RCC 7860 (cell line): ENCODE measurements at regions not wholly inside any gene's neighbourhood (a gene's known extent, or its start where the extent isn't known, plus 50 kb on each side); places are given as distances from the start of the nearest gene placed in this dataset.

Source experiments
- DNase-seq: peaks from one replicate; pipeline ENCODE4 v3.0.0-alpha.2; 2015; ENCODE audit warnings: low spot score
- FAIRE-seq: peaks from 2 replicates; lab custom pipeline; 2012; peaks lifted over from hg19 to GRCh38; lab: Jason Lieb, UNC

- DNase-seq (no peak), FAIRE-seq (no peak)
Measured at GRCh38 chr11:37040921-37041320, 442.9 kb upstream of the RAG2 start.

- DNase-seq (no peak), FAIRE-seq (no peak)
Measured at GRCh38 chr11:37038911-37039310, 440.9 kb upstream of the RAG2 start.

- FAIRE-seq (no peak), DNase-seq (no peak)
Measured at GRCh38 chr11:37026741-37027140, 428.7 kb upstream of the RAG2 start.

GRCh38 chr11:37026326-37026725 is 428.3 kb upstream of the RAG2 start:
- DNase-seq, result no peak
- no peak for FAIRE-seq

- FAIRE-seq (no peak), DNase-seq (no peak)
Measured at GRCh38 chr11:37006563-37006962, 408.5 kb upstream of the RAG2 start.

GRCh38 chr11:37002831-37003230 is 404.8 kb upstream of the RAG2 start:
- FAIRE-seq, result no peak

GRCh38 chr11:36997656-36998055 is 399.6 kb upstream of the RAG2 start:
- no peak for FAIRE-seq
- no peak for DNase-seq

More at GRCh38 chr11:37002831-37003230, 404.8 kb upstream of the RAG2 start:
- DNase-seq, result no peak

- DNase-seq, result no peak
- FAIRE-seq, result no peak
Measured at GRCh38 chr11:36996795-36997194, 398.8 kb upstream of the RAG2 start.

GRCh38 chr11:36994208-36994607 is 396.2 kb upstream of the RAG2 start:
- DNase-seq (no peak), FAIRE-seq (no peak)

GRCh38 chr11:36988556-36988955 is 390.5 kb upstream of the RAG2 start:
- DNase-seq (no peak), FAIRE-seq (no peak)

- no peak for DNase-seq
- FAIRE-seq, result no peak
Measured at GRCh38 chr11:36985562-36985961, 387.5 kb upstream of the RAG2 start.

- DNase-seq, result no peak
- no peak for FAIRE-seq
Measured at GRCh38 chr11:36976741-36977140, 378.7 kb upstream of the RAG2 start.

GRCh38 chr11:36974771-36975170 is 376.7 kb upstream of the RAG2 start:
- FAIRE-seq (no peak), DNase-seq (no peak)

- DNase-seq (no peak), FAIRE-seq (no peak)
Measured at GRCh38 chr11:36953976-36954375, 355.9 kb upstream of the RAG2 start.

- no peak for DNase-seq
- no peak for FAIRE-seq
Measured at GRCh38 chr11:36948460-36949127, 350.6 kb upstream of the RAG2 start.

GRCh38 chr11:36945384-36945783 is 347.3 kb upstream of the RAG2 start:
- DNase-seq, result no peak
- FAIRE-seq, result no peak

- FAIRE-seq, result no peak
Measured at GRCh38 chr11:36933481-36933880, 335.4 kb upstream of the RAG2 start.

GRCh38 chr11:36931139-36931538 is 333.1 kb upstream of the RAG2 start:
- DNase-seq (no peak), FAIRE-seq (no peak)

More at GRCh38 chr11:36933481-36933880, 335.4 kb upstream of the RAG2 start:
- no peak for DNase-seq

GRCh38 chr11:36930256-36930655 is 332.2 kb upstream of the RAG2 start:
- FAIRE-seq, result no peak
- no peak for DNase-seq

- FAIRE-seq (no peak), DNase-seq (no peak)
Measured at GRCh38 chr11:36929401-36929800, 331.4 kb upstream of the RAG2 start.

GRCh38 chr11:36928621-36929020 is 330.6 kb upstream of the RAG2 start:
- FAIRE-seq, result no peak
- no peak for DNase-seq

GRCh38 chr11:36899800-36900199 is 301.8 kb upstream of the RAG2 start:
- FAIRE-seq, result no peak
- no peak for DNase-seq

- no peak for FAIRE-seq
- no peak for DNase-seq
Measured at GRCh38 chr11:36890841-36891240, 292.8 kb upstream of the RAG2 start.
